Ectodermal cell (in vitro differentiated cells): ENCODE measurements at regions not wholly inside any gene's neighbourhood (a gene's known extent, or its start where the extent isn't known, plus 50 kb on each side); places are given as distances from the start of the nearest gene placed in this dataset.
"Not testable (repeated sequence)": the region's sequence is repeated elsewhere in the genome, so short reads cannot be mapped to it uniquely, and the experiment has no call there.

Experiments
- H3K27ac ChIP-seq: 2 replicates; pipeline ENCODE4 v1.7.0; 2013; ENCODE audit warnings: mild to moderate bottlenecking, low read depth, low read length; ENCODE audit not compliant: insufficient read depth, poor library complexity, severe bottlenecking
- H3K27me3 ChIP-seq: 2 replicates; pipeline ENCODE4 v1.7.0; 2013; ENCODE audit warnings: mild to moderate bottlenecking, low read length; ENCODE audit not compliant: insufficient read depth, control insufficient read depth, poor library complexity, severe bottlenecking
- H3K36me3 ChIP-seq: one replicate; pipeline ENCODE4 v1.7.0; 2013; ENCODE audit warnings: low read length; ENCODE audit not compliant: control insufficient read depth, insufficient read depth
- H3K4me1 ChIP-seq: one replicate; pipeline ENCODE4 v1.7.0; 2013; ENCODE audit warnings: low read length; ENCODE audit not compliant: control insufficient read depth, insufficient read depth
- H3K4me3 ChIP-seq: 2 replicates; pipeline ENCODE4 v1.7.0; 2013; ENCODE audit warnings: low read depth, low read length, control low read depth; ENCODE audit not compliant: insufficient read depth
- H3K9me3 ChIP-seq: 2 replicates; pipeline ENCODE4 v1.7.0; 2013; ENCODE audit warnings: mild to moderate bottlenecking, low read length, moderate library complexity; ENCODE audit not compliant: control insufficient read depth
- WGBS, 2 experiments: methylation state at CpG; one replicate each; pipeline ENCODE4 v1.1.7; 2013; ENCODE audit warnings: missing lambda C conversion rate in 2 of 2; 5-methylcytosine and 5-hydroxymethylcytosine counted together

DNA sequence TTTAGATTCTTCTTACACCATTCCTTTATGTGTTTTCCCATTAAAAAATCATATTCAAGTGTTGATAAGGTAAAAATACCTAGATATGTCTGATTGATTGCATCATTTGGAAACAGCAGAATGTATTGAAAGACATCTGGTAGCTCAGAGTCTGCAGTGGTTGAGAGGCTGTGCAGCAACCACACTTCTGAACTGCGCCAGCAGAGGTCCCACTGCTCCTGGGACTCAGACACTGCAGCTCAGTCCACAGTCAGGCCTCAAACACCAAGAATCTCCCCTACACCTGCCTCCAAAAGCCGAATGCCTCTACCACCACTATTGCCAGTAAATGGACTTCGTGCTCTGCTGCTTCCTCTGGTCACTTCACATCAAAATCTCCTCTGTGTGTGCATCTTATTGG is 176.9 kb upstream of the LMCD1 start:
- no peaks in the 10 kb centered on the region for H3K4me1 ChIP-seq
- no peak overlapping the region for H3K4me3 ChIP-seq
- no peaks in the 10 kb centered on the region for H3K27me3 ChIP-seq
- H3K36me3 ChIP-seq = no peaks in the 10 kb centered on the region
- H3K9me3 ChIP-seq = no peaks in the 10 kb centered on the region
- H3K27ac ChIP-seq = no peak overlapping the region
- WGBS, 2 experiments = 85 to 88% methylated on average over 3 of the region's 3 CpGs

GRCh38 chr3:8325306-8325705 is 176.3 kb upstream of the LMCD1 start:
- WGBS, 2 experiments = 82% methylated on average over 2 of the region's 2 CpGs; no CpG with 5 or more reads in 1 of the 2 experiments
- no peaks in the 10 kb centered on the region for H3K27me3 ChIP-seq

DNA sequence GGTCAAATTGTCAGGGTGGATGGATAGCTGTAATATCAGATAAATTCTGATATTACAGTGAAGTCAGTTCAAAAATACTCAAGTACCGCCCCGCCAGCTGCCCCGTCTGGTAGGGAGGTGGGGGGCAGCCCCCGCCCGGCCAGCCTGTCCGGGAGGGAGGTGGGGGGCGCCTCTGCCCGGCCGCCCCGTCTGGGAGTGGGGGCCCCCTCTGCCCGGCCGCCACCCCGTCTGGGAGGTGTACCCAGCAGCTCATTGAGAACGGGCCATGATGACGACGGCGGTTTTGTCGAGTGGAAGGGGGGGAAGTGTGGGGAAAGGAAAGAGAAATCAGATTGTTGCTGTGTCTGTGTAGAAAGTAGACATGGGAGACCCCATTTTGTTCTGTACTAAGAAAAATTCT is 175.8 kb upstream of the LMCD1 start:
- H3K4me3 ChIP-seq, H3K27ac ChIP-seq, H3K36me3 ChIP-seq, H3K4me1 ChIP-seq, H3K27me3 ChIP-seq, H3K9me3 ChIP-seq: not testable (repeated sequence)
- WGBS, 2 experiments = 94 to 96% methylated on average over 18 of the region's 18 CpGs

More at GRCh38 chr3:8325306-8325705, 176.3 kb upstream of the LMCD1 start:
- Histone ChIP-seq H3K9me3 (no peaks in the 10 kb centered on the region), H3K4me1 (no peaks in the 10 kb centered on the region), H3K36me3 (no peaks in the 10 kb centered on the region), H3K27ac (no peak overlapping the region), H3K4me3 (no peak overlapping the region)

GRCh38 chr3:8327739-8328138 is 173.9 kb upstream of the LMCD1 start:
- Histone ChIP-seq H3K9me3 (no peaks in the 10 kb centered on the region), H3K4me3 (no peak overlapping the region), H3K27ac (no peak overlapping the region), H3K27me3 (no peaks in the 10 kb centered on the region), H3K36me3 (no peaks in the 10 kb centered on the region), H3K4me1 (no peaks in the 10 kb centered on the region)
- 87 to 100% methylated on average over 1 to 2 of the region's 2 CpGs for WGBS, 2 experiments

GRCh38 chr3:8328967-8329366 is 172.7 kb upstream of the LMCD1 start:
- Histone ChIP-seq H3K27me3 (no peaks in the 10 kb centered on the region), H3K4me1 (no peaks in the 10 kb centered on the region), H3K27ac (no peak overlapping the region), H3K36me3 (no peaks in the 10 kb centered on the region), H3K4me3 (no peak overlapping the region), H3K9me3 (no peaks in the 10 kb centered on the region)
- WGBS, 2 experiments = 89 to 95% methylated on average over 3 of the region's 3 CpGs

DNA sequence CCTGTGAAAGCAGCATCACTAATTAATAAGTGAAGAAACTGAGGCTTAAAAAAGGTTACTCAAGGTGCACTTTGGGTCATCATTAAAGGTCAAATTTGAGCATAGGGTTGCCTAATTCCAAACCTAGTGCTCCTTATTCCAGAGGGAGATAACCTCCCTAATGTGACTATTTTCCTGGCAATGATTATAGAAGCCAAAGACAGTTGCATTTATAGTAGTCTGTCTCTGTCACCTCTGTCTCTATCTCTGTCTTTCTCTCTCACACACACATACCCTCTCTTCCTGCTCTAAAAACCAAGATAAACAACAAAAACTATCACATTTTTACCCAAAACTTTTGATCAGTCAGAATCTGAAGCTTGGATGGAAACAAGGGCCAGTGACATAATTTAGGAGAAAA is 172.0 kb upstream of the LMCD1 start:
- H3K4me3 ChIP-seq = no peak overlapping the region
- no peaks in the 10 kb centered on the region for H3K4me1 ChIP-seq
- H3K27ac ChIP-seq = no peak overlapping the region
- no peaks in the 10 kb centered on the region for H3K36me3 ChIP-seq
- H3K9me3 ChIP-seq = no peaks in the 10 kb centered on the region
- H3K27me3 ChIP-seq = no peaks in the 10 kb centered on the region

DNA sequence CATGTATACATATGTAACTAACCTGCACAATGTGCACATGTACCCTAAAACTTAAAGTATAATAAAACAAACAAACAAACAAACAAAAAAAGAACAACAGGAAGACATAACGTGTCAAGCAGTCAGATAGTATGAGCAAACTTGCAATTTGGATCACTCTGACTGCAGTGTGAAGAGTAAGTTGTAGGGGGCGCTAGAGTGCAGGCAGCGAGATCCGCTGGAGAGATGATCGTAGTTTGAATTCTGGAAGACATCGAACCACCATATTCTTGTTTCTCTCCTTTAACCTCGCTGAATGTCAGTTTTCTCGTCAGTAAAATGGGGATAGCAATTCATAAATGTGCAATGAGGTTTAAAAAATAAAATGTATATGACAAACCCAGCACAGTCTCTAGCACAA is 165.2 kb upstream of the LMCD1 start:
- Histone ChIP-seq H3K27me3 (no peaks in the 10 kb centered on the region), H3K27ac (no peak overlapping the region), H3K4me3 (no peak overlapping the region), H3K36me3 (no peaks in the 10 kb centered on the region), H3K4me1 (no peaks in the 10 kb centered on the region), H3K9me3 (no peaks in the 10 kb centered on the region)
- 92 to 94% methylated on average over 8 of the region's 8 CpGs for WGBS, 2 experiments

- Histone ChIP-seq H3K27ac (no peak overlapping the region), H3K4me3 (no peak overlapping the region), H3K9me3 (no peaks in the 10 kb centered on the region), H3K36me3 (no peaks in the 10 kb centered on the region), H3K27me3 (no peaks in the 10 kb centered on the region), H3K4me1 (no peaks in the 10 kb centered on the region)
- WGBS, 2 experiments = 78 to 82% methylated on average over 1 to 2 of the region's 2 CpGs
These were observed 163.2 kb upstream of the LMCD1 start for GRCh38 chr3:8338424-8338823.

- Histone ChIP-seq H3K27ac (no peak overlapping the region), H3K36me3 (no peaks in the 10 kb centered on the region), H3K4me1 (no peaks in the 10 kb centered on the region), H3K9me3 (peaks cover 2% of the 10 kb centered on the region), H3K27me3 (no peaks in the 10 kb centered on the region), H3K4me3 (no peak overlapping the region)
- WGBS, 2 experiments = 93 to 96% methylated on average over 7 of the region's 7 CpGs
These were observed 159.8 kb upstream of the LMCD1 start for GRCh38 chr3:8341821-8342247.

DNA sequence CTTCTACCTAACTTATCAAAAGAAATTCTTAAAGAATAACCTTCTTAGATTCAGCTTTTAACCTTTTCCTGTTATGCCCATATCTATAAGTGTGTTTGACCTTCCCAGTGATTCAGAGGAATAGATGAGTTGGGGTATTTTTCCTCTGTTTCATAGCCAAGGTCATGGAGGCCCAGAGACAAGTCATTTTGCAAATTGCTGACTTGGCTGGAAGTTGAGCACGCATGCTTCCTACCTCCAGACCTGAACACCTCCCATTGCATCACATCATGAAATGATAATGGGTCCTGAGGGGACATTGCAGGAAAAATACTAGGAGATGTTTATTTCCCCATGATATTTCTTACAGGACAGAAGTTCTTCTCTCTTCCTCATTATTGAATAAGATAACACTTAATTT is 158.6 kb upstream of the LMCD1 start:
- H3K4me3 ChIP-seq = no peak overlapping the region
- peaks cover 2% of the 10 kb centered on the region for H3K9me3 ChIP-seq
- 94% methylated on average over 1 of the region's 1 CpG; no CpG with 5 or more reads in 1 of the 2 experiments for WGBS, 2 experiments
- H3K27me3 ChIP-seq = no peaks in the 10 kb centered on the region
- H3K4me1 ChIP-seq = no peaks in the 10 kb centered on the region
- H3K36me3 ChIP-seq = no peaks in the 10 kb centered on the region
- H3K27ac ChIP-seq = no peak overlapping the region

- Histone ChIP-seq H3K27me3 (no peaks in the 10 kb centered on the region), H3K27ac (no peak overlapping the region), H3K9me3 (peaks cover 2% of the 10 kb centered on the region), H3K4me3 (no peak overlapping the region), H3K4me1 (no peaks in the 10 kb centered on the region), H3K36me3 (no peaks in the 10 kb centered on the region)
These were observed 156.2 kb upstream of the LMCD1 start for GRCh38 chr3:8345398-8345797.
